ENCODE measurements at regions not wholly inside any gene's neighbourhood (a gene's known extent, or its start where the extent isn't known, plus 50 kb on each side); places are given as distances from the start of the nearest gene placed in this dataset.

DNA sequence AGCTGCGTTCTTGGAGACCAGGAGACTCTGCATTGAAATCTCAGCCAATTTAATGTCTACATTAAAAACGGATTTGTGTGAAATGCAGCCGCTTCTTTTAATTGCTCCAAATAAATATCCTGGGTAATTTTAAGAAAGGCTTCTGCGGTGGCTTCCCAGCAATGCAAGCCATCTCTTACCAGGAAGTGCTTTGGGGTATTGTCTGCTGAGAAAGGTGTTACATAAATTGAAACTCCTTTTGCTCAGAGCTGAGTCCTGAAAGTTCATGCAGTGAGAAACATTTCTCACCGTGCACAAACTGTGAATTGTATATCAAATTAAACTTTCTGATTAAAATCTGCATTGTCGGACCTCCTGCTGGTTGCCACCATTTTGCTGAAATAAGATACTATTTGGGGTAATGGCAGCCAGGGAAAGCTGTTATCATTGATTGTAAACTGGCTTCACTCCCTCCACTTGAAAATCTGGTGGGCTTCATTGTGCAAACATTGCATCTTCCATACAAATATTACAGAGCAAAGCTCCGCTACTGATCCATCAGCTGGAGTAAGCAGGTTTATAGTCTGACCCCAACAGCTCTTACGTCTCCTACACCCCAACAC, 59.5 kb downstream of the ZIC5 start:
- DNase-seq (ENCODE audit: low spot score), result no peak

DNA sequence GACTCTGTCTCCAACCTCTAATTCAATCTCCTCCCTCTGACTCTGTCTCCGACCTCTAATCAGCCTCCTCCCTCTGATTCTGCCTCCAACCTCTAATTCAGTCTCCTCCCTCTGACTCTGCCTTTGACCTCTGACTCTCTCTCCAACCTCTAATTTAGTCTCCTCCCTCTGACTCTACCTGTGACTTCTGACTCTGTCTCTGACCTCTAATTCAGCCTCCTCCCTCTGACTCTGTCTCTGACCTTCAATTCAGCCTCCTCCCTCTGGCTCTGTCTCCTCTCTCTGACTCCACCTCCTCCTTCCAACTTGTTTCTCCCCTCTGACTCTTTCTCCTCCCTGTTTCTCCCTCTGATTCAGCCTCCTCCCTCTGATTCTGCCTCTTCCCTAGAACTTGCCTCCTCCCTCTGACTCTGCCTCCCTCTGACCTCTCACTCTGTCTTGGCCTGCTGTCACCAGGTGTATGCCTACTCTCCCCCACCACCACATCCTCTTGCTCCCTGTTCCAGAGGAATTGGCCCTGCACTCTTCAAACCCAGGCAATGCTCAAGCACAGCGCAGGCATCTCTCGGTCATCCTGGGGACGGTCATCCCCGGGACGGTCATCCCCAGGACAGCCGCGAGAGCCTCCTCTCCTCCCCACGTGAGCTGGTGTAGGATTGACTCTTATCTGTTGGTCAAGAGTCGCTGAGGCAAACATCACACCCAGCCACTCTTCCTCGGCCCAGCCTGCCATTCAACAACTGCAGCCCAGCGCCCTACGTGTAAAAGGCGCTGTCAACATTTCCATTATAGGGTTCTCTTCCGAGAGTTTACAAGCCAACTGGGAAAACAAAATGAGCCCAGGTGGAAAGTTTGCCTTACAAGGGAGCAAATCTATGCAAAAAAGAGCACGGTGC, 60.2 kb downstream of the ZIC5 start:
- no peak for DNase-seq (ENCODE audit: low spot score)

DNA sequence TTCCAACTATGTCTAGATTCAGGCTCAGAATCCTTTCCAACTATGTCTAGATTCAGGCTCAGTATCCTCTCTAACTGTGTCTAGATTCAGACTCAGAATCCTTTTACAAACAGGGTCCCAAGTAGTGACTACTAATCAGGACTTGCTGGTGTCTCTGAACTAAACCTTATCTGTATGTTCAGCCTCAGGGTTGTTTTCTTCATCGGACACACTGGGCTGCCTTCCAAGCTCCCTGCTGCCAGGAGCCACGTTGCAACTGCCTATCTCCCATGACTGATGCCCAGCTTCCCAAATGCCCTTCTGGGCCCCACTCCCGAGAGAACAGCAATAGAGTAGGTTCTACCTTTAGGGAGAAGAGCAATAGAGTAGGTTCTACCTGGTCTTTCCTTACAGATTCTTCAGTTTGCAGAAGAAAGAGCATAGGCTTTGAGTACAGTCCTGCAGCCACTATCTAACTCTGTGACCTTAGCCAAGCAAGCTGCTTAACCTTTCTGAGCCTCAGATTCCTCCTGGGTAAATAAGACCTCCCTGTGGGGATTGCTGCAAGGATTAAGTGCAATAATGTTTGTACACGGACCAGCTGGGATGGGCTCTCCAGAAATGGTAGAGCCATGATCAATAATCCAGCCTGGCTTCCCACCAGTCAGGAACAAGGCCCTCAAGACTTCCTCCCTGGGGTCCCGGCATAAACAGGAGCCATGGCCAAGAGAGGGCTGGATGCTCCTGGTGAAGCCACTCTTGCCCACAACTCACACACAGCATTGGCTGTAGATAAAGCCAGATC, 61.5 kb downstream of the ZIC5 start:
- no peak for DNase-seq (ENCODE audit: low spot score)

DNA sequence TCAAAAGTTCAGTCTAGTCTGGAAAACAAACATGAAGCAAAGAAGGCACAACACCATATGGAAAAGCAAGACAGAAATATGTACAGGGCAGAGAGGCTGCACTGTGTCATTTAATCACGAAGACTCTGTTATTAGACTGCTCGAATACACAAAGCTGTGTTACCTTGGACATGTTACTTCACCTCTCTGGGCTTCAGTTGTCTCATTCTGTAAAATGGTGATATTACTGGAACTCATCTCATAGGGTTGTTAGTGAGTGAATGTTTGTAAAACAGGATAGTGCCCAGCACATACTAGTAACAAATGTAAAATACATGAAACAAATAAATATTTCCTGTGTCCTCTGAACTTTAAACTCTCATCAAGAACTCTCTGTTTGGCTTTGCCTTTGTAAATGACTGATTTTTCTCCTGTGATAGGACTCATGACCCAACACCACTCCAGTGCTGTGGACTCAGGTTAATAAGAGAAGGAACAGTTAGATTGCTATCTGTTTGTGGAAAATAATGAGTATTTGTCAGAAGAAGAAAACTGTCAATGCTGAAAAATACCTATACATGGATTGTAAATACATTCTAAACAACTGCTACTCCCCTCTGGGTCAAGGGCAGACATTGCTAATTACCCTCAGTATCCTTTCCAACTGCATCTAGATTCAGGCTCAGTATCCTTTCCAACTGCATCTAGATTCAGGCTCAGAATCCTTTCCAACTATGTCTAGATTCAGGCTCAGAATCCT, 62.3 kb downstream of the ZIC5 start:
- DNase-seq (ENCODE audit: low spot score), result no peak

GRCh38 chr13:99908140-99908803, 63.3 kb downstream of the ZIC5 start:
- DNase-seq (ENCODE audit: low spot score), result no peak

GRCh38 chr13:99907627-99908026, 63.9 kb downstream of the ZIC5 start:
- DNase-seq (ENCODE audit: low spot score), result no peak

DNA sequence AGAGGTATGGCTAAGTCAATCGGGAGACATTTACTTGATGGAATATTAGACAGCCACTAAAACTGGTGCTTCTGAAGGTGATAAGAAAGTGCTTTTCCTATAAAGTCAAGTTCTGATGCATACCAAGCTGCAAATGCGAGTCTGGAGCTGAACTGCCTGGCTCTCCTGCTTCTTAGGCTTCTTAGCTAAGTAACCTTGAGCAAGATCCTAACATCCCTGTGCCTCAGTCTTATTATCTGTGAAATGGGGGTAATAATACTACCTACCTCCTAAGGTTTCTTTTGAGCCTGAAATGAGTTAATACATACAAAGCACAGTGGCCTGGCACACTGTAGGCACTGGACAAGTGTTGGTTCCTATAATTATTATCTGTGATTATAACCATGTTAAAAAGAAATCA, 64.5 kb downstream of the ZIC5 start:
- no peak for DNase-seq (ENCODE audit: low spot score)

- no peak for DNase-seq (ENCODE audit: low spot score)
These were observed 65.8 kb downstream of the ZIC5 start for GRCh38 chr13:99905814-99906213.

DNA sequence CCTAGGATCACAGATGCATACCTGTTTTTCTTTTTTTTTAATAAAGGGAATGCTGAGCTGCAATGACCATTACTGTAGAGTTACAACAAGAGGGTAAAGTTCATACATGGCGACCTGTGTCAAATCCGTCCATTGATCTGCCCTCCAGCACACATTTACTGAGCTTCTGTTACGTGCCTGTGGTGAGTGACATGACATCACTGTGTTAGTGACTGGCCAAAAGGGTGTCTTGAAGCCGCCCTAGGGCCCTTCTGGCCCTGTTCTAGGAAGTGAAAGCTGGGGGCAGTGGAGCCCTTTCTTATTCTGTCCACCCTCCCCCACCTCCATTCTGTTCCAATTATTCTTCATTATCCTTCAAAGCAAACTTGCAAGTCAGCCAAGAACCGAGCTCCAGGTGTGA, 66.3 kb downstream of the ZIC5 start:
- DNase-seq (ENCODE audit: low spot score), result no peak

DNA sequence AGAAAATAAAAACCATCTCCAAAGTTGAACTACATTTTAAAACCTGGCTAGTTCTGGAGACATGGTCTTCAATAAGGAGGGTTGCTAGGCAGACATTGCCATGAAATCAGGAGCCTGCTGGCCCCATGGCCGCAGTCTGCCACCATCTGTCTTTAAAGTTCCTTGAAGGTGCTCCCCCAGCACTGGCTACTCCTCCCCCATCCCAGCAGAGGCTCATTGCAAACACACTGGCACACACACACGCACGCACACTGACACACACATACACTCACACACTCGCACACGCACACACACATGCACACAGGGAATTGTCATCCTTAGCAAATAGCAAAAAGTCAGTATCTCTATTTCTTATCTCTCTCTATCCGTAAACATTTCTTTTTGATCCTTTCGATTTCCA, 68.4 kb downstream of the ZIC5 start:
- DNase-seq (ENCODE audit: low spot score), result no peak

DNA sequence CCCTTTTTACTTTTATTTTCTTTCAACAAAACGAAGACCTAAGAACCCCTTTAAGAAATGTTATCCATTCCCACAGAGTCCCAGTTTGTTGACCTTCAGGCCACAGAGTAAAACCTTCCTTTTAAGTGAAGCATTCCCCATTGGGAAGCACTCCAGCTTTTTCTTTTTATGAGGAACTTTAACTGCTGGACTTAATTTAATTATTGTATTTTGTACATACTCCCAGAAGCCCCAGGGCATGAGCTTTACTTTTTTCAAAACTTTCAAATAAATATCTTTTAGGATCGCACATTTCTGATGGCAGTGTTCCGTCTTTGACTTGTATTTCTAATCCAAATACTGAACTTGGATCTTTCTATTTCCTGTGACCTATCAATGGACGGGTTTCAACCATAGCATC, 68.9 kb downstream of the ZIC5 start:
- DNase-seq (ENCODE audit: low spot score), result no peak

- no peak for DNase-seq (ENCODE audit: low spot score)
These were observed 70.6 kb downstream of the ZIC5 start for GRCh38 chr13:99900960-99901359.

DNA sequence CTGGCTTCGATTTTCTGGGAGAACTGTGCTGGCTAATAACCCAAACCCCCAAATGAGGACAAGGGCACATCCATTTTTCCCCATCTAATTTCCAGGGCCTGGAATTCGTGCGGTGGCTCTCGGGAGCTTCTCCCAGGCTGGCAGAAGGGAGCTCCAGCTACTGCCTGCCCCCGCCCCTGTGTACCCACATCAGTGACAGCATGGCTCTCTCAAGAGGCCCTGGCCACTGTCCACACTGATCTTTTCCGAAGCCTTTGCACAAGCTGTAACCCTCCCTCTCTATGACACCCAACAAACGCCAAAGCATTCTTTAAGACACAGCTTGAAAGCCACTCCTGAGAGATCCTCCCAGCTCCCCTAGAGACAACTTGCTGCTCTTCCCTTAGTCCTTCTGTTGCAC, 73.1 kb downstream of the ZIC5 start:
- no peak for DNase-seq (ENCODE audit: low spot score)

DNA sequence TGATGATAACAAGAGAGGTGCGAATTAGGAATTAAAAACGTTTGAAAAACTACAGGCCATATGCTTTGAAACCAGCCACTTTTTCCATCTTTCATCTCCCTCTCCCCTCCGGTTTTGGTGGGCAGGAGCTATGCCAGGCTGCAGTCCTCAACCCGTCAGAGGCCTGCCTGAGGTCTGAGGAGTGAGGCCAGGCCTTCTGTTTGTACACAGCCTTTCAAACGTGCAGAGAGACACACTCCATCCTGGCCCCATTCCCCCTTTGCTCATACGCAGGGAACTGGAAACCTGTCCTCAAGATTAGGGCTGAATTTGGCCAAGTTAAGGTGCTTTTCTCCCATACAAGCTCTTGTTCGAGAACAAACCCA, 74.5 kb downstream of the ZIC5 start:
- DNase-seq (ENCODE audit: low spot score), result no peak

- DNase-seq (ENCODE audit: low spot score), result no peak
These were observed 75.0 kb downstream of the ZIC5 start for GRCh38 chr13:99896369-99897075.

GRCh38 chr13:99895444-99896368, 75.9 kb downstream of the ZIC5 start:
- no peak for DNase-seq (ENCODE audit: low spot score)

DNA sequence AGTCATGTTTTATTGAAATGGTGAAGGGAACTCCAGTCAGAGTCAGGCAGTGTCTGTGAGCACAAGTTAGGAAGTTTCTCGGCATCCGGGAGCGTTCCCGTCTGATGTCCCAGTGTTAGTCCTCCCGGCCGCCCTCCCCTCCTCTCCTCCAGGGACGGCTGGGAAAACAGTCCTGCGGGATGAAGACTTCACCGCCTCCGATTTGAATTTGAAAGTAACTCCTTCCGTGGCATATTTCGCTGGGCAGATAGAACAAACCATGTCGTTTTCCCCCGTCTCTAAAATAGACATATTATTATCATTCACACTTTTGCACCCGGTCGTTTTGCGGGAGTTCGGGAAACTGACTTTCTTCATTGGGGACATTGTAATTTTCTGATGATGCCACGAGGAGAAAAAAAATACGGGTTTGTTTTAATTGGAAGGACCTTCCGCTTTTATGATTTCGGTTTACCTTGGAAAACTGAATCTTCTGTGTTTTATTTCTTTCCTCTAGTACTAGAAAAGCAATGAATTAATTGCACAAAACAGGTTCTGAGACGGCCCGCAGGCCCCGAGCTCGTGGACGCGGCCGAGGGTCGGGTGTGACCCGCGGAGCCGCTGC, 76.6 kb downstream of the ZIC5 start:
- no peak for DNase-seq (ENCODE audit: low spot score)

- DNase-seq (ENCODE audit: low spot score), result no peak
These were observed 77.3 kb downstream of the ZIC5 start for GRCh38 chr13:99894105-99894839.

DNA sequence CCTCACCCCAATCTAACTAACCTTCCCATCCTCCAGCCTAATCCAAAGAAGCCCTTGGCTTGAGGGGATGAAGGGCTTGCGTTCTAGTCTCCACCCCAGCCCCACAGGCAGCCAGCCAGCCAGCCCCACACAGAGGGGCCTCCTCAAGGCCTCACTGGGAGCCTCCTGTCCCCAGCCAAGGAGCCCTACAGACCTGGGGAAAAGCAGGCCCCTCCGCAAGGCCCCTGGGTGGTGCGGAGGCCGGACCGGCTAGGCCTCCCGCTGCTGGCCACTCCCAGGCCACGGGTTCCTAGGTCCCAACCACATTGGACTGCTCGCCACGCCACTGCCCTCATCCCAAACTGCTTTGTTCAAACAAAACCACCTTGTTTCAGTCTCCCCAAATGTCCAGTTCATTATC, 78.0 kb downstream of the ZIC5 start:
- no peak for DNase-seq (ENCODE audit: low spot score)
